CD1c-positive myeloid dendritic cell (primary cell): ENCODE measurements at regions not wholly inside any gene's neighbourhood (a gene's known extent, or its start where the extent isn't known, plus 50 kb on each side); places are given as distances from the start of the nearest gene placed in this dataset.
"Not testable (repeated sequence)": the region's sequence is repeated elsewhere in the genome, so short reads cannot be mapped to it uniquely, and the experiment has no call there.

Experiments used
- DNase-seq: peaks from one replicate; pipeline ENCODE4 v3.0.0-alpha.2; 2016; ENCODE audit errors: extremely low spot score

DNA sequence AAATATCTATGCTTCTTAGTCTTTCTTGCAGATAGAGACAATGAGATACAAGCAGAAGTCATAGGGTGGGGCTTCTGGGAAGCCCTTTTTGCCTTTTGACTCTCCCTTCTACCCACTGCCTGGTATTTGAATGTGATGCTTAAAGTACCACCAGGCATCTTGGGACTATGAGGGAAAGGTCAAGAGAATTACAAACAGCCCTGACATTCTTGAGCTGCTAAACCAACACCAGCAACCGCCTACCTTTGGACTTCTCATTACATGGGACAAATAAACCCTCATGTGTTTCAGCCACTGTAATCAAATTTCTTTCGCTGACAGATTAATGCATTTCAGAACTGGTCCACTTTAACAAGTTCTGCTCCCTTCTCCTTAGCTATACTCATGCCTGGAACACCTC, 112.8 kb downstream of the LUZP4 start:
- DNase-seq: no peak

GRCh38 chrX:115408771-115409400, 119.4 kb downstream of the LUZP4 start:
- DNase-seq: no peak

DNA sequence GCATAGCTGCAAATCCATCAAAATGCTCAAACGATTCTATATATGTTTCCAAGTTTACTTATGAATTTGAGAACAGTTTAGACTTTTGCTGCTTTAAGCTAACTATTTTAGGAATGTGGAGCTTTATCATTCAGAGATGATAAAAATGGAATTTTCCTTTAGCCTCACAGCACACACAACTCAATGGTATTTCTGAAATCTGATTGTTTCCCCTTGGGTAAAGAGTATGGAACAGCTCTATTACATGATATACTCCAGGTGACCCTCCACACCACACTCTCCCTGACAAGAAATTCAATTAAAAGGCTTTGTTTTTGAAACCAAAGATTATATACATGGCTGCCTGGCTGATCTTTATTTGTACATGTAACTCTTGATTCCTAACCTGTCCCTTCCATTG, 120.0 kb downstream of the LUZP4 start:
- no peak for DNase-seq

- no peak for DNase-seq
Measured at GRCh38 chrX:115410731-115411428, 121.4 kb downstream of the LUZP4 start.

DNA sequence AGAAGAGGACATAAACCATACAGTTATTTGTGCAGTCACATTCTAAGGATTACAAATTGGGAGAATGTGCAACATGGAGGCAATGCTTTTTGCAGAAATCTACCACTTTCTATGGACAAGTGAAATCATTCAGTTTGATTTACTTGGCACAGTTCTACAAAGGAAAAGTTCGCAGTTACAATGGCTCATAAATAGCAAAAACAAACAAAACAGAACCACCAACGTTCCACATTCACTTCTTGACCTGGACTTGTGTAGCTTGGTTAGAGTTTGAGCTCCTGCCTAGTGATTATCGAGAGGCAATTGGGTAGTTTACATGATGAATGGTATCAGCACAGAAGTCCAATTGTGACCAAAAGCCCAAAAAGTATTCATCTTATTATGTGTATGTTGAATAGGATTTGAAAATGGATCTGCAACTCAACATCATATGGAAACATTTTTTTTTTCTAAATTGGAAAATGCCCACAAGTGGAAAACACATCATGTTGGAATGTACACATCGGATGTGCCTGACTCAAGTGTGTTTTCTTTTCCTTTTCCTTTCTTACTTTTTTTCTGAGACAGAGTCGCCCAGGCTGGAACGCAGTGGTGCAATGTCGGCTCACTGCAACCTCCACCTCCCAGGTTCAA, 123.8 kb downstream of the LUZP4 start:
- DNase-seq: no peak

- no peak for DNase-seq
Measured at GRCh38 chrX:115419069-115419468, 129.6 kb downstream of the LUZP4 start.

- no peak for DNase-seq
Measured at GRCh38 chrX:115423086-115423485, 133.6 kb downstream of the LUZP4 start.

DNA sequence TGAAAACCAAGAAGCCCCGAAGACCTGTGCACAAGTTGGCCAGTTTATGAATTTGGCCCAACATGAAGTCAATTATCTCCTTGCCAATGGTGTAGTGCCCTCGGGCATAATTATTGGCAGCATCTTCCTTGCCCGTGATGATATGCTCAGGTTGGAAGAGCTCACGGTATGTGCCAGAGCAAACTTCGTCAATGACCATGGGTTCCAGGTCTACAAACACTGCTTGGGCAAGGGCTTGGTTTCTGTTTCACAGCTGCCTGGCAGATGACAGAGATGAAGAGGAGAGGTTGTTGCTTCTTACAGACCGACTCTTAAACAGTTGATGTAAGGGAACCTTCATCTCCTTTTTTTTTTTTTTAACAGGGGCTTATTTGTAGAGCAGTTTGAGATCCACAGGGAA, 135.6 kb upstream of the PLS3 start:
- no peak for DNase-seq

GRCh38 chrX:115427861-115428410, 133.0 kb upstream of the PLS3 start:
- DNase-seq: no peak

- DNase-seq: not testable (repeated sequence)
Measured at GRCh38 chrX:115434834-115435233, 126.1 kb upstream of the PLS3 start.

DNA sequence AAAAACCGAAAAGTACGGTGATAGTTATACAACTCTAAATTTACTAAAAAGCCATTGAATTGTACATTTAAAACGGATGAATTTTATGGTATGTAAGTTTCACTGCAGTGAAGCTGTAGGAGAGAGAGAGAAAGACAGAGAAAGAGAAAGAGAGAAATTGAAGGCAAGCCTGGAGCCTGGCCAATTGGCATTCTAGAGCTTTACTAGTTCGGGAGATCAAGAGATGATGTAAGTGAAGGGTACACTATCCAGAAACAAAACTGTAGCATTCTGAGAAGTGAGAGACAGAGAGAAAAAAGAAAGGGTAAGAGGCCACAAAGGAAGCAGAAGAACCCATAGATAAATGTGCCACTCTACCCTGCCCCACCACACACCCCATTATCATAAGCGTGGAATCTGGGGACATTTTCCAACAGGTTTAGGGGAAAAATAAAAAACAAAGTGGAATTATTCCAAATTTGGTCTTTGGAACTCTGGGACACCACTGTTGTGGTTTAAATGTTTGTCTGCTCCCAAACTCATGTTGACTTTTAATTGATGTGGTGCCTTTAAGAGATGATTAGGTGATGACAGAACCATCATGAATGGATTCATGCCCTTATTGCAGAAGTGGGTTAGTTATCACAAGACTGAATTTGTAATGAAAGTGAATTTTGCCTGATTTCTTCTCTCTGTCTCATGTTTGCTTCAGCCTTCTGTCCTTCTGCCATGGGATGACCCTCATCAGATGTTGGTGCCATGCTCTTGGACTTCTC, 123.0 kb upstream of the PLS3 start:
- no peak for DNase-seq

GRCh38 chrX:115448146-115448545, 112.8 kb upstream of the PLS3 start:
- no peak for DNase-seq

DNA sequence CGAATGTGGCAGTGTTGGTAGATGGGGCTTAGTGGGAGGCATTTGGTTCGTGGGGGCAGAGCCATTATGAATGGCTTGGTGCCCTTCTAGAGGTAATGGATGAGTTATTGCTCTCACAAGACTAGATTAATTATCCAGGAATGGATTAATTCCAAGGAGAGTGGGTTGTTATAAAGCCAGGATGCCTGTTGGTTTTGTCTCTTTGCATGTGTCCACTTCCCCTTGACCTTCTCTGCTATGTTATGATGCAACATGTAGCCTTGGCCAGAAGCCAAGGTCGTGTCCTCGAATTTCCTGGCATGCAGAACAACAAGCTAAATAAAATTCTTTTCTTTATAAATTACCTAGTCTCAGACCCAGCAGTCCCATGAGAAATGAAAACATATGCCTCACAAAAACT, 111.2 kb upstream of the PLS3 start:
- peak; percentile 24 for DNase-seq

- DNase-seq: no peak
Measured at GRCh38 chrX:115452251-115452650, 108.7 kb upstream of the PLS3 start.

DNA sequence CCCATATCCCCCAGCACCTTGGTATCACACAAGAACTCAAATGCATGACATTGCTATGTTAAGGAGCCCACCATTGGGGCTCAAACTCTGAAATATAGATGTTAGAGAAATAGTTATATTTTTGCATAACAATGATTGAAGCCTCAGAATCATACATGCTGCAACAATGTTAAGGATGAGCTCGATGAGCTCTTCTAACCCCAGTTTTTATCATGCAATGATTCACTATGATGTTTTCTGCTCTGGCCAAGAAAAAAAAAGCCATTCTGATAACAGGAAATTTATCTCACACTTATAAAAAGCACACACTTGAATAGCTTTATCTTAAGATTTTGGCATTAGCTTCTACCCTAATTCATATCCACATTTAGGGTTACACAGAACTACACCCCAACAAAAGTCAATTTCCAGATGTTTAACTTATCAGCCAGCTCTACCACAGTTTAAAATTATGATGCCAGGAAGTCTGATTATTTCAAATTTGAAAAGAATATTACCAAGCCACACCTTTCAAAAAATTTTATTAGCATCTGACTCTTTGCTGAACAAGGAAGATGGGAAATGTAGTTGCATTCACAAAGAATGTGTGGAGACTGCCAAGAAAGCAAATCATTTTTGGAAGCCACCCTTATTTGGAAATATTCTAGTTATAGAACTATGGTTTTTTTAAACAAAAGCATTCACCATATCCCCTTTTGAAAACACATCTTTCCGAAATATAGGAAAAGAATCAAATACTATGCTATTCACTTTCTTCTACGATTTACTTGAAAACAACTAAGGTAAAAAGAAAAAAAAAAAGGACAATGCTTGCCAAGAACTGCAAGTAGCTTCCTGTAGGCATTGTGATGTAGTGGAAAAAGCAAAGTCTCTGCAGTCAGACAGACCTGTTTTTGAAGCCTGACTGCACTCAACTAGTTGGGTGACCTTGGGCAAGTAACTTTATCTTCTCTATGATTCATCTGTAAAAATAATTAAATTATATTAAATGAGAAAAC, 100.8 kb upstream of the PLS3 start:
- DNase-seq: no peak

- DNase-seq: no peak
Measured at GRCh38 chrX:115462406-115462805, 98.6 kb upstream of the PLS3 start.

- DNase-seq: no peak
Measured at GRCh38 chrX:115467961-115468360, 93.0 kb upstream of the PLS3 start.

DNA sequence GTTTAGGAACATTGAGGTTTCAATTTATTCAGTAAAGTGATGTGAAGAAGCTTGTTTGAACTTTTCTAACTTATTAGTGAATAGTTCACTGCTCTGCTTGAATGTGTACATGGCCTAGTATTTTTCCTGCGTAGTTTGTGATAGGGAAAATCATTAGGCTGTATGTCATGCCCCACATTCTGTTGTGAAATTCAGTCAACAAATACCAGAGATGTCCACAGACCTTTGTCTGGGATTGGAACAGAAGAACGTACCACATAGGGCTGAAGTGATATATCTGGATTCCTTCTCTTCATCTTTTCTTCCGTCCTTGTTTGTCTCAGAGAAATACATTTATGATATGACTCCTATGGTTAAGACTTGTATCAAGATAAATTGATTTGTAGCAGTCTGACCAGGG, 88.8 kb upstream of the PLS3 start:
- no peak for DNase-seq

DNA sequence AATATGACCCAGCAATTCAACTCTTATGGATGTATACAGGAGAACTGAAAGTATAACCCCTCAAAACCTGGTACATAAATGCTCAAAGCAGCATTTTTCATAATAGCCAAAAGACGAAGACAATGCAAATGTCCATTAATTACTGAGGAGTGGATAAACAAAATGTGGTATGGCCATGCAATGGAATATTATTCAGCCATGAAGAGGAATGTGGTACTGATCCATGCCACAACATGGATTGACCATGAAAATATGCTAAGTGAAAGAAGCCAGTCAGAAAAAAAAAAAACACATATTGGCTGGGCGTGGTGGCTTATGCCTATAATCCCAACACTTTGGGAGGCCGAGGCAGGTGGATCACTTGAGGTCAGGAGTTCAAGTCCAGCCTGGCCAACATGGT, 74.5 kb upstream of the PLS3 start:
- no peak for DNase-seq

GRCh38 chrX:115487608-115488007, 73.4 kb upstream of the PLS3 start:
- no peak for DNase-seq

- no peak for DNase-seq
Measured at GRCh38 chrX:115490814-115491213, 70.2 kb upstream of the PLS3 start.
